HG02852 (cell line): ENCODE measurements at regions not wholly inside any gene's neighbourhood (a gene's known extent, or its start where the extent isn't known, plus 50 kb on each side); places are given as distances from the start of the nearest gene placed in this dataset.

Experiments used
- ATAC-seq: cut with Tn5 transposase; IDR thresholded peaks from one replicate; pipeline ENCODE4 v1.9.1; 2021; ENCODE audit warnings: mild to moderate bottlenecking, moderate library complexity; ENCODE audit not compliant: unreplicated experiment

DNA sequence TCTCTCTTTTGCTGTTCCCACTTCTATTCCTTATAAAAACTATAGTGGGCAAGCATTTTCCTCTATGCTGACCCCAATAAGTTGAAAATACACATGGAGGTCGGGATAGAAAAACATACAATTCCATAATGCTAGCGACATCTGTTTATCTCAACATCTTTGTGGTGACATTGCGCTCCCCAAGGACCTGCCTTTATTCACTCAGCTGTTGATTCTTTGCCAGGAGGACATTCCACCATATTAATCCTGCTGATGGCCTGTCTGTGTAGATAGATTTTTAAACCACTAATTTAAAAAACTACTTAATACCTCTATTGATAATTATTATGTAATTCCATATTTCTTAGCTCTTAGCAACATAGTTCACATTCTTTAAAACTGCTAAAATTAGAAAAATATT, 555.3 kb upstream of the MAP3K7 start:
- ATAC-seq = no peak

DNA sequence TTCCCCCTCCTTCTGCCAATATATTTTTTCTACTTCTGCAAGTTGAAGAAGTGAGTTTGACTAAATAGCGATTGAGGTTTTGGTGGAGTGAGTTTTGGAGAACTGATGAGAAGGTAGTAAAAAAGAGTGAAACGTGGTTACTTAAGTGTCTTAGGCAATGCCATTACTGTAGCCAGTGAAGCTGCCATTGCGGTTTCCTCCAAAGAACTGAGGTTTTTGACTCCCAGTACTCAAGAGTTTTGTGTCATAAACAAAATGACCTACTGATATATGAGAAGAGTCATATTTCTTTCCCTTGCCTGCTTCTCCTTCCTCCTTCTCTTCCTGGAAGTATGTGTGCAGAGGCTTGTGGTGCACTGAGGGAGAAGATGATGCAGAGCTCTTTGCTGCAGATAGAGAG, 554.5 kb upstream of the MAP3K7 start:
- ATAC-seq = no peak

DNA sequence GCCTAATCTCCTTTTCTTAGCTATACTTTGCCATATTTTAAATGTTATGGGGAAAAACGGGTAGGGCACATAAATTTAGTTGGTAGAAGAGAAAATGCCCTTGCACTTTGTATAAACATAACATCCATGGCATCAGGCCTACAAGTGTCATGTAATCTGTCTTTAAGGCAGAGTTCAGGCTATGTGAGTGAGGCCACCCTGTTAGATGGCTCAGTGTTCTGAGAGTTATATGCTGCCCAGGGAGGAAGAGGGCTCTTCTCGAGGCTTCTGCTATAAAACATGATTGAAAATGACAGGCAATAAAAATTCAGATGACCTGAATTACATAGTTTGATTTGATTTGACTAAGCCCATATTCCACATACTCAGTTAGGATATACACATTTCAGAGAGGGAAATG, 553.6 kb upstream of the MAP3K7 start:
- ATAC-seq = no peak

GRCh38 chr6:91137286-91137685, 550.4 kb upstream of the MAP3K7 start:
- no peak for ATAC-seq

DNA sequence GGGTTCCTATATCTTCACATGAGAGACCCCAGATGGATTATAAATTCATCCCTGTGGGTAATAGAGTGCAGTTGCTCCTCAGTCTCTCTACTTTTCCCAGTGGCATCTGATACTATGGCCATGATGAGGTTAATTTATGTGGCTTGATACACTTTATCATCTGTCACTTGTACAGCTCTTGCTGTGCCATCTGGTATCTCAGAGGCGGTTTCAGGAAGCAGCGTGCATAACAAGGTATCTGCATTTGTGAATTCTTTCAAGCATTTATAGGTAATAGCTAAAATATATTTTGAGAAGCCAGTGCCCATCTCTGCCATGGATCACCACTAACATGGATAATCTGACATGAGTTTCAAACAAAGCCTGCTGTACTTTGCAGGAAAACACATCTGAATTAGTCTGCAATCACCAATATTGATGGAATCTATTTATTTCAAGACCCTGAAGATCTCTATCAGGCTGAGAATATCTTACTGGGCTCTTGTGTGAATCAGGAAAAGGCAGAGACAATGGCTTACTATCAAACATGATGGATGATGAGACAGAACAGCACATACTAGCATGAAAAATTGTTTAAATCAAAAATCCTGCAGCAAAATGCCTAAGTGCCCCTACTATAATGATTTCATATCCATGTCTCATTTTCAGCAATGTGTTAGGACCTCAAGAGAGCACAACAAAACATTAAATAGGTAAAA, 548.7 kb upstream of the MAP3K7 start:
- no peak for ATAC-seq

DNA sequence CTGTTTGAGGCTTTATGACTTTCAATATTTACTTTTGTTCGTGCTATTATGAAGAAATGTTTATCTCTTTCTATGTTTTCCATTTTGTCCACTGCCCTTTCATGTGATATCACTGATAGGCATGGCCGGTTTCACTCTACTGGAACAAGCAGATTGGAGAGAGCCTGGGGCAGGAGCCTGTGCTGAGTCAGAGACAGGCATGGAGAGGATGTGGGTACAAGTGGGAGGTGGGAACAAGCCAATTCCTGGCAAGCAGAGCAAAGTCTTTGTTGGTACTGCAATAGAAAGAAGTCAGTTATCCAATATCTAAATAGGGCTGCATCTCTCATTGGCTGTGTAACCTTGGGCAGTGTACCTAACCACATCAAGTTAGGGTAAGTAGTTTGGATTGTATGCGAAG, 545.6 kb upstream of the MAP3K7 start:
- ATAC-seq = no peak

DNA sequence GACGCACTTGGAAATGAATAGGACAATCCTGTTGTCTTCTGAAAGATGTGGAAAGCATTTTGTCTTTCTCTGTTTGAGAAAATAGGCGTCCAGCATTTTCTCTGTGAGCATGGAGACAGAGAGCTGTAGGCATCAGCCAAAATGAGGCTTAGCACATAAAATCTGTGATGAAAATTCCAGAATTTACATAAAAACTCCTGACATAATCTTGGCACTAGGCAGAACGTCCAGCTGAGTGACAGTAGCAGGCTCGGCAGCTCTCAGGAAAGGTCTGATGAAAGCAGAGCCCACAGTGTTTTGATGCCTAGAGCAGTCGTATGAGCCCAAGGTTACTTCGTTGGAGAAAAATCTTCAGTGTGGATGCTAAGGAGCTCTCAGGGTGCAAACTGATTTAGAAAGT, 543.3 kb upstream of the MAP3K7 start:
- no peak for ATAC-seq

- ATAC-seq = no peak
Observed at GRCh38 chr6:91127752-91128151, 540.9 kb upstream of the MAP3K7 start.

GRCh38 chr6:91126876-91127275, 540.0 kb upstream of the MAP3K7 start:
- ATAC-seq = no peak

GRCh38 chr6:91117550-91117949, 530.7 kb upstream of the MAP3K7 start:
- ATAC-seq = no peak

DNA sequence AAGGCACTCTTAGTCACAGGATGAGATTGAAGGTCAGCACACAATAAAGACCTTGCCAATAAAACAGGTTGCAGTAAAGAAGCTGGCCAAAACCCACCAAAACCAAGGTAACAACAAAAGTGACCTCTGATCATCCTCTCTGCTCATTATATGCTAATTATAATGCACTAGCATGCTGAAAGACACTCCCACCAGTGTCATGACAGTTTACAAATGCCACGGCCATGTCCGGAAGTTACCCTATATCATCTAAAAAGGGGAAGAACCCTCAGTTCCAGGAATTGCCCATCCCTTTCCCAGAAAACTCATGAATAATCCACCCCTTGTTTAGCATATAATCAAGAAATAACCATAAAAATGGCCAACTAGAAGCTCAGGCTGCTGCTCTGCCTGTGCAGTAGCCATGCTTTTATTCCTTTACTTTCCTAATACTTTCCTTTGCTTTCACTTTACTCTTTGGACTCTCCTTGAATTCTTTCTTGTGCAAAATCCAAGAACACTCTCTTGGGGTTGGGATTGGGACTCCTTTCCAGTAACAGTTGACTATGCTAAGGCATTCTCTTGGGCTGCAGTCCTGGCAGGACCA, 527.3 kb upstream of the MAP3K7 start:
- no peak for ATAC-seq

GRCh38 chr6:91106083-91106482, 519.2 kb upstream of the MAP3K7 start:
- no peak for ATAC-seq

DNA sequence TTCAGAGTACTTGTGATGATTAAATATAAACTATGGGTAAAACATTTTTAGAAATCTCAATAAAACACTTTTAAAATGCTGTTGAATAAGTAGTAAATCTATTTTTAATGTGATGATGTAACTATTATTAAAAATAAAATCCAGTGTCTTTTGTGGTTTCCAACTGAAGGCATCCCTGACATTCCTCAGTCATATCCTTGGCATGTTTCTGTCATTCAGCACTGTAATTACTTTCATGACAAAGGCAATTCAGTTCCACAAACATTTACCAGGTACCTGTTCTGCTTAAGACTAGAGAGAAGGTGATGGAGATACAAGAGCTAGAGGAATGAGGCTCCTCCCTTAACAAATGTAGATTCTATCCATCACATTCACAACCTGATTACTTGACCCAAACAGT, 518.7 kb upstream of the MAP3K7 start:
- ATAC-seq = no peak

GRCh38 chr6:91099479-91099878, 512.6 kb upstream of the MAP3K7 start:
- no peak for ATAC-seq

DNA sequence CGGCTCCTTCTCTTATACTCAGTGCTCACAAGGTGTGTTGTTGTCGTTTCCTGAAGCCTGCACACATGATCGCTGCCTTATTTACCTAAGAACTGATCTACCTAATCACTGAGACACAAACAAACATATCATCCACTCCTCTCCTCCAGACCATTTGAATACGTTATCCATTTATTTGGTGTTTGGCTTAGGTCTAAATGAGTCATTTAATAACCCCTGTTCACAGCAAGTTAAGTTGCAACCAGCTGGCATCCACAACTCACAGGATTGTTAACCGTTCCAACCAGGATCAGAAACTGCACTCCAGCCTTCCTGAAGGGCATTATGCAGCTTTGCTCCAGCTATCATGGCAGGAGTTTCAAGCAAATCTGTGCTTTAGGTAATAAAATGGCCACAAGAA, 511.1 kb upstream of the MAP3K7 start:
- no peak for ATAC-seq

DNA sequence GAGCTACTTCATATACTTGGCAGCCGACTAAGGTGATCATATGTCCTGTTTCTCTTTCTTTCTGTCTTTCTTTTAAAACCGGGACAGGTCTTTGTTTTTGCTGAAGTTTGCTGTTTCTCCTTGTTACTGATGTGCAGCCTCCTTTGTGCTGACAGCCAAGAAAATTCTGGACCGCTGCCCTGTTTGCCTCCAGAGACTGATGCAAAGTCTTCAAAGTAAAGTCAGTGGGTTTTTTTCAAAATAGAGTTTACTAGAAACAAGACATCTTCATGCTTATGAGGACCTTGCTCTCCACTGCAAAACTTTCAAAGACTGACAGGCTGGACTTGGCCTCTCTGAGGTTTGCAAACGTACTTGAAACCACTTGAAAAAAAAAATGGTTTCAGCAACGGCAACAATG, 510.5 kb upstream of the MAP3K7 start:
- no peak for ATAC-seq

- ATAC-seq = no peak
Observed at GRCh38 chr6:91094806-91095475, 508.1 kb upstream of the MAP3K7 start.

- ATAC-seq = no peak
Observed at GRCh38 chr6:91094341-91094740, 507.5 kb upstream of the MAP3K7 start.

DNA sequence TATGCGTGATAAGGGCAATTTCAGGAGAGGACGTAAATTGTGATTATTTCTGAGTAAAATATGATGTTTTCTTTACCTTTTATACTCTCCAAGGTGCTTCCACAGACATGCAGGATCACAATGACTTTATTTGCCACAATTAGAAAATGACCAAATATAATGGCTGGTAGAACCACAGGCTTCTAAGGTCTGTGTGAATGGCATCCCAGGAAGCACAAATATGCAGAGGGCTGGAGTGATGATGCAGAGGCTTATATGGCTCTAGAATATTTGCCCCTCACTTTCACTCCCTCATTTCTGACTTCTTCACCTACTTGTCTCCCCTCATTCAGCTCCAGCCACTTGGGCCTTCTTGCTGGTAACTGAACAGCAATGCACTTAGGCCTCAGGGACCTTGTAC, 502.1 kb upstream of the MAP3K7 start:
- ATAC-seq = no peak

DNA sequence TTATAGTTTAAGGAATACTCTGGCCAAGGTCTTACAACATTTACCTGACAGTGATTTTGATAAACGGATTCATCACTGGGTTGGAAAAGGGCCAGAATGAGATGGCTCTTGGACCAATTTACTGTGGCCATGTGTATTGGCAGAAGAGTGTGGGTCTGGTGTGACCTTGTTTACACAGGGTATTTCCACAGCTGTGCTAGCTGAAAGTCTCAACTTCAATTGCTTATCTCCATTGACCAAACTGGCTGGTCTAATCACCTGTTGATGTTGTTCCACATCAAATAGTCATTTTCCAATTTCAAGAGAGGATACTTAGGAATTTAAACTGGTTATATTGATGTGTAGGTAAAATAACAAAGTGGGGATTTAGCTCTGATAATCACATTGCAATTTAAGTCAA, 501.6 kb upstream of the MAP3K7 start:
- ATAC-seq = no peak

GRCh38 chr6:91087908-91088307, 501.0 kb upstream of the MAP3K7 start:
- ATAC-seq = no peak

GRCh38 chr6:91083211-91083610, 496.3 kb upstream of the MAP3K7 start:
- ATAC-seq = no peak
